OCI-LY1 (cell line): ENCODE measurements at regions not wholly inside any gene's neighbourhood (a gene's known extent, or its start where the extent isn't known, plus 50 kb on each side); places are given as distances from the start of the nearest gene placed in this dataset.

Experiments
- H2AFZ ChIP-seq: fragments of 200-600 bp; sonication (generic), shearing (Covaris generic); 2 replicates; pipeline ENCODE4 v1.6.0; 2014; ENCODE audit warnings: antibody characterized with exemption, mild to moderate bottlenecking, low read length
- H3F3A ChIP-seq: fragments of 200-600 bp; sonication (generic), shearing (Covaris generic); 2 replicates; pipeline ENCODE4 v1.6.0; 2014; ENCODE audit warnings: mild to moderate bottlenecking, antibody characterized with exemption, low read length, moderate library complexity; ENCODE audit not compliant: insufficient read depth
- H3K27ac ChIP-seq: fragments of 200-600 bp; sonication (generic); 2 replicates; pipeline ENCODE4 v1.5.1; 2014; ENCODE audit warnings: low read length, mixed run types, mild to moderate bottlenecking, low read depth; ENCODE audit not compliant: poor library complexity, severe bottlenecking
- H3K27me3 ChIP-seq: fragments of 200-600 bp; sonication (generic); 2 replicates; pipeline ENCODE4 v1.6.0; 2014; ENCODE audit warnings: antibody characterized with exemption, mild to moderate bottlenecking, low read length, moderate library complexity; ENCODE audit not compliant: insufficient read depth
- H3K36me3 ChIP-seq: fragments of 200-600 bp; sonication (generic); 2 replicates; pipeline ENCODE4 v1.6.1; 2014; ENCODE audit warnings: mild to moderate bottlenecking, antibody characterized with exemption, low read length, moderate library complexity, mixed read lengths; ENCODE audit not compliant: insufficient read depth
- H3K4me1 ChIP-seq: fragments of 200-600 bp; sonication (generic); 2 replicates; pipeline ENCODE4 v1.5.1; 2014; ENCODE audit warnings: mild to moderate bottlenecking, low read length, moderate library complexity; ENCODE audit not compliant: insufficient read depth, severe bottlenecking
- H3K4me2 ChIP-seq: fragments of 200-600 bp; sonication (generic), shearing (Covaris generic); 2 replicates; pipeline ENCODE4 v1.6.1; 2014; ENCODE audit warnings: low read length
- H3K4me3 ChIP-seq: fragments of 200-600 bp; sonication (generic); 2 replicates; pipeline ENCODE4 v1.5.1; 2014; ENCODE audit warnings: low read length, low read depth, mild to moderate bottlenecking, mixed read lengths; ENCODE audit not compliant: poor library complexity, severe bottlenecking
- H3K79me2 ChIP-seq: fragments of 200-600 bp; shearing (Covaris generic); 2 replicates; pipeline ENCODE4 v1.6.1; 2016; ENCODE audit warnings: mixed run types, low read length, mixed read lengths; ENCODE audit not compliant: insufficient read depth
- H3K9ac ChIP-seq: fragments of 200-600 bp; sonication (generic), shearing (Covaris generic); 2 replicates; pipeline ENCODE4 v1.6.1; 2014; ENCODE audit warnings: mild to moderate bottlenecking, low read length, mixed read lengths
- H3K9me2 ChIP-seq: fragments of 200-600 bp; sonication (generic), shearing (Covaris generic); 2 replicates; pipeline ENCODE4 v1.6.1; 2014; ENCODE audit warnings: low read depth, mild to moderate bottlenecking, low read length, mixed read lengths
- H3K9me3 ChIP-seq: fragments of 200-600 bp; shearing (Covaris generic); 2 replicates; pipeline ENCODE4 v1.6.1; 2014; ENCODE audit warnings: low read length, mixed read lengths
- H4K20me1 ChIP-seq: fragments of 200-600 bp; sonication (generic), shearing (Covaris generic); 2 replicates; pipeline ENCODE4 v1.6.0; 2016; ENCODE audit warnings: mild to moderate bottlenecking, low read length; ENCODE audit not compliant: insufficient read depth
- EZH2 ChIP-seq: fragments of 200-600 bp; sonication (generic), shearing (Covaris generic); IDR thresholded peaks from 2 replicates; pipeline ENCODE4 v1.8.0; 2017; ENCODE audit warnings: borderline replicate concordance, mixed run types, mild to moderate bottlenecking, antibody characterized with exemption, low read length, moderate library complexity, mixed read lengths
- TF ChIP-seq, protein P1 (sequence below): fragments of 200-600 bp; sonication (generic), shearing (Covaris generic); IDR thresholded peaks from 2 replicates; pipeline ENCODE4 v1.5.1; 2017; ENCODE audit warnings: mild to moderate bottlenecking, antibody characterized with exemption, low read length, moderate library complexity, mixed read lengths

DNA sequence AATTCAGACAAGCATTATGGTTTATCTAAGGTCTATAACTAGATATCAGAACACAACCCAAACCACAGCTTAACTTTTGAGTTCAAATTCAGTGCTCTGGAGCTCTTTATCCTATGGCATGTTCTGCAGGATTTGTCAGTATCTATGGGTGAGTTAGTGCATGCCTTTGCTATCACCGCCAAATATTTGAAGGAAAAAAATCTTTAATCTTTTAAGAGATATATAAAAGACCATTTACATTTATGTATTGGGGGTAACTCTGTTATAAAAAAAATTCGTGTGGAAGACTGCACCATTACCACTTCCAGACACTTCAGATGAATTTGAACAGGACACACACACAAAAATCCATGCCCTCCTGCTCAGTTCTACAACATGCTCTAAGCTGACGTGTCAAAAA is 313.5 kb upstream of the CHORDC1 start:
- no peak overlapping the region for H3K27ac ChIP-seq

DNA sequence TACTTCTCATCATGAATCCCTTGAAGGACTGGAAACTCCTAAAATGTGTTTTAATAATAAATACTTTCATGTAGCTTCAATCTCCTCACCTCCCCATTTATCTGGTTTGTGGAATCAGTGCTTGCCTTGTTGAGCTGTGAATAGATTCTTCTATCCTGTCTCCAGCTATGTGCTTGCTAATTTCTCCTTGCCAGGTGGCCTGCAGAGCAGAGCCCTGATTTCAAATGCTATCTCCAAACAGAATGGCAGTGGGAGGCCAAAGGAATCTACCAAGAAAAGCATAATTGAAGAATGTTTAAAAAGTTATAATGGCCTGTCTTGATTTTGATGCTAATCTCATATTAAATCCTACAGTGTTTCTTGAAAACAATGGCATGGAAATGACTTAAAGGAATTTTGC is 309.3 kb upstream of the CHORDC1 start:
- no peak overlapping the region for H2AFZ ChIP-seq
- TF ChIP-seq, protein P1, sequence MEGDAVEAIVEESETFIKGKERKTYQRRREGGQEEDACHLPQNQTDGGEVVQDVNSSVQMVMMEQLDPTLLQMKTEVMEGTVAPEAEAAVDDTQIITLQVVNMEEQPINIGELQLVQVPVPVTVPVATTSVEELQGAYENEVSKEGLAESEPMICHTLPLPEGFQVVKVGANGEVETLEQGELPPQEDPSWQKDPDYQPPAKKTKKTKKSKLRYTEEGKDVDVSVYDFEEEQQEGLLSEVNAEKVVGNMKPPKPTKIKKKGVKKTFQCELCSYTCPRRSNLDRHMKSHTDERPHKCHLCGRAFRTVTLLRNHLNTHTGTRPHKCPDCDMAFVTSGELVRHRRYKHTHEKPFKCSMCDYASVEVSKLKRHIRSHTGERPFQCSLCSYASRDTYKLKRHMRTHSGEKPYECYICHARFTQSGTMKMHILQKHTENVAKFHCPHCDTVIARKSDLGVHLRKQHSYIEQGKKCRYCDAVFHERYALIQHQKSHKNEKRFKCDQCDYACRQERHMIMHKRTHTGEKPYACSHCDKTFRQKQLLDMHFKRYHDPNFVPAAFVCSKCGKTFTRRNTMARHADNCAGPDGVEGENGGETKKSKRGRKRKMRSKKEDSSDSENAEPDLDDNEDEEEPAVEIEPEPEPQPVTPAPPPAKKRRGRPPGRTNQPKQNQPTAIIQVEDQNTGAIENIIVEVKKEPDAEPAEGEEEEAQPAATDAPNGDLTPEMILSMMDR = no peak
- TF ChIP-seq EZH2 = no peak
- no peak overlapping the region for H3K9ac ChIP-seq

More for the DNA sequence above, 313.5 kb upstream of the CHORDC1 start:
- Histone ChIP-seq H3K9me2 (no peaks in the 10 kb centered on the region), H3F3A (no peaks in the 10 kb centered on the region), H3K4me2 (no peak overlapping the region), H3K9ac (no peak overlapping the region), H3K36me3 (no peaks in the 10 kb centered on the region), H3K4me3 (no peak overlapping the region), H3K27me3 (no peaks in the 10 kb centered on the region), H3K9me3 (no peaks in the 10 kb centered on the region), H3K79me2 (no peaks in the 10 kb centered on the region), H4K20me1 (no peaks in the 10 kb centered on the region), H2AFZ (no peak overlapping the region), H3K4me1 (no peaks in the 10 kb centered on the region)
- no peak for TF ChIP-seq EZH2
- TF ChIP-seq, protein P1 = no peak

DNA sequence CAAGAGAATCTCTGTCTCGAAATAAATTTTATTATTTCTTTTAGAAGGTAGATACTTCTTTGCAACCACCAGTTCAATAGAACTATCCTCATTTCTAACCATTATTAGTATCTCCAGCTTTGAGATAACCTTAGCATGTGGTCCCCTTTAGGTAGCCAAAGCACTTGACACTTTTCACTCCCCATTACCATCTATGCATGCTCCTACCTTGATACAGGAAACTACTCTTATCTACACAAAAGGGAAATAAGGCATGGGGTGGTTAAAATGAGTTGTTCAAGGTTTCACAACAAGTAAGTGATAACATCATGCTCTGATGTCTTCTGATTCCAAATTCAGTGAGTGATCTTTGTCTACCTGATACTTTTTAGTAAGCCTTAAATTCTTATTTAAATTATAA is 308.2 kb upstream of the CHORDC1 start:
- no peaks in the 10 kb centered on the region for H3K79me2 ChIP-seq
- H3K4me3 ChIP-seq = no peak overlapping the region
- no peaks in the 10 kb centered on the region for H3K27me3 ChIP-seq
- no peaks in the 10 kb centered on the region for H3K36me3 ChIP-seq
- no peaks in the 10 kb centered on the region for H3F3A ChIP-seq
- H3K9ac ChIP-seq = no peak overlapping the region
- no peaks in the 10 kb centered on the region for H3K4me1 ChIP-seq
- no peak for TF ChIP-seq EZH2
- TF ChIP-seq, protein P1 = no peak
- H3K27ac ChIP-seq = no peak overlapping the region
- H2AFZ ChIP-seq = no peak overlapping the region
- no peak overlapping the region for H3K4me2 ChIP-seq
- H4K20me1 ChIP-seq = no peaks in the 10 kb centered on the region
- H3K9me2 ChIP-seq = no peaks in the 10 kb centered on the region
- H3K9me3 ChIP-seq = no peaks in the 10 kb centered on the region

More for the DNA sequence above, 309.3 kb upstream of the CHORDC1 start:
- H3F3A ChIP-seq = no peaks in the 10 kb centered on the region
- no peaks in the 10 kb centered on the region for H3K9me2 ChIP-seq
- H3K79me2 ChIP-seq = no peaks in the 10 kb centered on the region
- no peaks in the 10 kb centered on the region for H3K36me3 ChIP-seq
- no peak overlapping the region for H3K27ac ChIP-seq
- H3K9me3 ChIP-seq = no peaks in the 10 kb centered on the region
- H3K27me3 ChIP-seq = no peaks in the 10 kb centered on the region
- H3K4me1 ChIP-seq = no peaks in the 10 kb centered on the region
- H3K4me3 ChIP-seq = no peak overlapping the region
- H4K20me1 ChIP-seq = no peaks in the 10 kb centered on the region
- no peak overlapping the region for H3K4me2 ChIP-seq
